ENCODE measurements at regions not wholly inside any gene's neighbourhood (a gene's known extent, or its start where the extent isn't known, plus 50 kb on each side); places are given as distances from the start of the nearest gene placed in this dataset.

DNA sequence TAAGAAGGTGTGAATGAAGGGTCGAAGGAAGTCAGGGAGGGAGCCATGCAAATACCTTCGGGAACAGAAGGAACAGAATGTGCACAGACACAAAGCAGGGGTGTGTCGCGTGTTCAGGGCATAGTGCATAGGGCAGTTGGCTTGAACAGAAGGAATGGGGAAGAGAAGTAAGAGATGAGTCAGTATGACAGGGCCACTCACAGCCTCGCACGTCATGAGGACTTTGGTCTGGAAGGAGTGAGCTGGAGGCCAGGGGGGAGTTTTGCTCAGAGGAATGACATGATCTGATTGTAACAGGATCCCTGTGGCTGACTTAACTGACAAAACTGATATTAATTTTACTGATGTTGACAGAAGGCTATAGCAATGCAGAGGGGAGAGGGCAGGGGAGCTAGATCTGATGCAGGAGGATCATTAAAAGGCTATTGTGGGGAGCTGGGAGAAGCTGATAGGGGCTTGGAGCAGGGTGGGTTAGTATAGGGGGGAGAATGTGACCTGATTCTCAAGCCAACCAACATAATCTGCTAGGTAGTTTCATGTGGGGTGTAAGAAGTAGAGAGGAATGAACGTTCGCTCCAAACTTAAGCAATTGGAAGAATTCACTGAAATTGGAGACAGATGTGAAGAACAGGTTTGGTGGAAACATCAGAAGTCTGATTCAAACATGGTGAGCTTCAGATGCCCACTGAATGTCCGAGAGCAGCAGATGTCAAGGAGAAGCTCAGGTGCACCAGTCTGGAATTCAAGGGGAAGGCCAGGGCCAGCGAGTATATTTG, 60.4 kb upstream of the COPS8 start:
- H3K36me3 ChIP-seq (ENCODE audit: insufficient read depth, low read length): no peaks in the 10 kb centered on the region
- H3K79me2 ChIP-seq (replicated peaks; ENCODE audit: insufficient read depth, low read length): no peaks in the 10 kb centered on the region
- no peaks in the 10 kb centered on the region for H3K9me2 ChIP-seq (ENCODE audit: insufficient read depth, low read length)
- no peaks in the 10 kb centered on the region for H4K20me1 ChIP-seq (ENCODE audit: insufficient read depth)
- no peak overlapping the region for H3K4me3 ChIP-seq (ENCODE audit: low read length)
- H3K4me2 ChIP-seq (ENCODE audit: low read length): no peak overlapping the region
- H3K27me3 ChIP-seq (ENCODE audit: insufficient read depth, low read depth, low read length): no peaks in the 10 kb centered on the region
- no peak overlapping the region for H3K27ac ChIP-seq (ENCODE audit: low read length)
- no peak overlapping the region for H3K9ac ChIP-seq (ENCODE audit: low read length)
- TF ChIP-seq SMC3 (conservative IDR thresholded peaks at IDR 0.05; ENCODE audit: poor library complexity): no peak
- no peak for TF ChIP-seq TAF1 (IDR thresholded peaks at IDR 0.05; ENCODE audit: low read depth)
- TF ChIP-seq, protein P1, sequence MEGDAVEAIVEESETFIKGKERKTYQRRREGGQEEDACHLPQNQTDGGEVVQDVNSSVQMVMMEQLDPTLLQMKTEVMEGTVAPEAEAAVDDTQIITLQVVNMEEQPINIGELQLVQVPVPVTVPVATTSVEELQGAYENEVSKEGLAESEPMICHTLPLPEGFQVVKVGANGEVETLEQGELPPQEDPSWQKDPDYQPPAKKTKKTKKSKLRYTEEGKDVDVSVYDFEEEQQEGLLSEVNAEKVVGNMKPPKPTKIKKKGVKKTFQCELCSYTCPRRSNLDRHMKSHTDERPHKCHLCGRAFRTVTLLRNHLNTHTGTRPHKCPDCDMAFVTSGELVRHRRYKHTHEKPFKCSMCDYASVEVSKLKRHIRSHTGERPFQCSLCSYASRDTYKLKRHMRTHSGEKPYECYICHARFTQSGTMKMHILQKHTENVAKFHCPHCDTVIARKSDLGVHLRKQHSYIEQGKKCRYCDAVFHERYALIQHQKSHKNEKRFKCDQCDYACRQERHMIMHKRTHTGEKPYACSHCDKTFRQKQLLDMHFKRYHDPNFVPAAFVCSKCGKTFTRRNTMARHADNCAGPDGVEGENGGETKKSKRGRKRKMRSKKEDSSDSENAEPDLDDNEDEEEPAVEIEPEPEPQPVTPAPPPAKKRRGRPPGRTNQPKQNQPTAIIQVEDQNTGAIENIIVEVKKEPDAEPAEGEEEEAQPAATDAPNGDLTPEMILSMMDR (IDR thresholded peaks at IDR 0.05; ENCODE audit: poor library complexity, severe bottlenecking): no peak
- TF ChIP-seq, protein P2, sequence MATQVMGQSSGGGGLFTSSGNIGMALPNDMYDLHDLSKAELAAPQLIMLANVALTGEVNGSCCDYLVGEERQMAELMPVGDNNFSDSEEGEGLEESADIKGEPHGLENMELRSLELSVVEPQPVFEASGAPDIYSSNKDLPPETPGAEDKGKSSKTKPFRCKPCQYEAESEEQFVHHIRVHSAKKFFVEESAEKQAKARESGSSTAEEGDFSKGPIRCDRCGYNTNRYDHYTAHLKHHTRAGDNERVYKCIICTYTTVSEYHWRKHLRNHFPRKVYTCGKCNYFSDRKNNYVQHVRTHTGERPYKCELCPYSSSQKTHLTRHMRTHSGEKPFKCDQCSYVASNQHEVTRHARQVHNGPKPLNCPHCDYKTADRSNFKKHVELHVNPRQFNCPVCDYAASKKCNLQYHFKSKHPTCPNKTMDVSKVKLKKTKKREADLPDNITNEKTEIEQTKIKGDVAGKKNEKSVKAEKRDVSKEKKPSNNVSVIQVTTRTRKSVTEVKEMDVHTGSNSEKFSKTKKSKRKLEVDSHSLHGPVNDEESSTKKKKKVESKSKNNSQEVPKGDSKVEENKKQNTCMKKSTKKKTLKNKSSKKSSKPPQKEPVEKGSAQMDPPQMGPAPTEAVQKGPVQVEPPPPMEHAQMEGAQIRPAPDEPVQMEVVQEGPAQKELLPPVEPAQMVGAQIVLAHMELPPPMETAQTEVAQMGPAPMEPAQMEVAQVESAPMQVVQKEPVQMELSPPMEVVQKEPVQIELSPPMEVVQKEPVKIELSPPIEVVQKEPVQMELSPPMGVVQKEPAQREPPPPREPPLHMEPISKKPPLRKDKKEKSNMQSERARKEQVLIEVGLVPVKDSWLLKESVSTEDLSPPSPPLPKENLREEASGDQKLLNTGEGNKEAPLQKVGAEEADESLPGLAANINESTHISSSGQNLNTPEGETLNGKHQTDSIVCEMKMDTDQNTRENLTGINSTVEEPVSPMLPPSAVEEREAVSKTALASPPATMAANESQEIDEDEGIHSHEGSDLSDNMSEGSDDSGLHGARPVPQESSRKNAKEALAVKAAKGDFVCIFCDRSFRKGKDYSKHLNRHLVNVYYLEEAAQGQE (IDR thresholded peaks at IDR 0.05; ENCODE audit: borderline replicate concordance): no peak
- TF ChIP-seq RAD21 (conservative IDR thresholded peaks at IDR 0.05): no peak
- no peak for TF ChIP-seq EZH2 (IDR thresholded peaks at IDR 0.05; ENCODE audit: borderline replicate concordance, insufficient read depth, low read length, poor library complexity, severe bottlenecking)
- TF ChIP-seq EP300 (conservative IDR thresholded peaks at IDR 0.05; ENCODE audit: poor library complexity, severe bottlenecking): no peak
- TF ChIP-seq POLR2AphosphoS5 (IDR thresholded peaks at IDR 0.05): no peak
- H2AFZ ChIP-seq (ENCODE audit: low read depth, low read length): no peak overlapping the region
- H3F3A ChIP-seq (ENCODE audit: insufficient read depth, low read length, poor library complexity, severe bottlenecking): no peaks in the 10 kb centered on the region
- H3K9me3 ChIP-seq (ENCODE audit: low read length): no peaks in the 10 kb centered on the region

DNA sequence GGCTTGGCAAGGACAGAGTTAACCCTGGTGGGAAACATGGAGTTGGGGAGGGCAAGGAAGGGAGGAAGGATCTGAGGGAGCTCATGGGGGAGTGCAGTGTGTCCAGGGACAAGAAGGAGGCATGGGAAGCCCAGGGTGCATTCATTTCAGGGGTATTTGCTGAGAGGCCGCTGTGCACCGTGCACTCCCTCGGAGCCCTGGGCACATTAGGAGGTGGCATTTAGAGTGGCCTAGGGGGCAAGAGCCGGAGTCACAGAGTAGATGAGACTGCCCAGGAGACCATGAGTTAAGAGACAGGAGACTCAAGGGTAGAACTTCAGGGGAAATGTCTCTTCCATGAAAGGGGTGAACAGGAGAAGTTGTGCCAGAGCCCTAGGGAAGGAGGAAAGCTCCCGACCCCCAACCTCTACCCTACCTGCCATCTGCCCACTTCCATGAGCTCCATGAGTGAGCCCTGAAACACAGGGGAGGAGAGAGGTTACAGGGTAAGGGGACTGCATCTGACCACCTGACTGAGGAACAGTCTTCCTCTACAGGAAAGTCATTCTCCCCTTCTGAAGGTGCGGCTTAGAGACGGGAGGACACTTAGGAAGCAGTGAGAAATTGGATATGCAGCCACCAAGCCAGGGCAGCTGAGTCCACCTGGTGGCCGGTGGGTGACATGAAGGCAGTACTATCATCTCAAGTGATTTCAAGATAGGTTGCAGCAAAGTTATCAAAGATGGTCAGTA, 58.5 kb upstream of the COPS8 start:
- TF ChIP-seq SMC3 (conservative IDR thresholded peaks at IDR 0.05; ENCODE audit: poor library complexity) (peak; percentile 97), EZH2 (IDR thresholded peaks at IDR 0.05; ENCODE audit: borderline replicate concordance, insufficient read depth, low read length, poor library complexity, severe bottlenecking) (no peak), RAD21 (conservative IDR thresholded peaks at IDR 0.05) (peak; percentile 93), EP300 (conservative IDR thresholded peaks at IDR 0.05; ENCODE audit: poor library complexity, severe bottlenecking) (no peak)
- TF ChIP-seq, protein P1 (IDR thresholded peaks at IDR 0.05; ENCODE audit: poor library complexity, severe bottlenecking): peak; percentile 85
- H3K36me3 ChIP-seq (ENCODE audit: insufficient read depth, low read length): no peaks in the 10 kb centered on the region

More for the DNA sequence above, 58.5 kb upstream of the COPS8 start:
- no peaks in the 10 kb centered on the region for H4K20me1 ChIP-seq (ENCODE audit: insufficient read depth)
- no peaks in the 10 kb centered on the region for H3K9me3 ChIP-seq (ENCODE audit: low read length)
- no peak overlapping the region for H3K27ac ChIP-seq (ENCODE audit: low read length)
- H3K79me2 ChIP-seq (replicated peaks; ENCODE audit: insufficient read depth, low read length): no peaks in the 10 kb centered on the region
- no peaks in the 10 kb centered on the region for H3K27me3 ChIP-seq (ENCODE audit: insufficient read depth, low read depth, low read length)
- no peak overlapping the region for H3K4me2 ChIP-seq (ENCODE audit: low read length)
- H2AFZ ChIP-seq (ENCODE audit: low read depth, low read length): no peak overlapping the region
- no peaks in the 10 kb centered on the region for H3F3A ChIP-seq (ENCODE audit: insufficient read depth, low read length, poor library complexity, severe bottlenecking)
- no peak overlapping the region for H3K4me3 ChIP-seq (ENCODE audit: low read length)
- H3K9me2 ChIP-seq (ENCODE audit: insufficient read depth, low read length): no peaks in the 10 kb centered on the region
- no peak overlapping the region for H3K9ac ChIP-seq (ENCODE audit: low read length)

Measured in neural cell (in vitro differentiated cells).